EL (cell line): ENCODE measurements at regions not wholly inside any gene's neighbourhood (a gene's known extent, or its start where the extent isn't known, plus 50 kb on each side); places are given as distances from the start of the nearest gene placed in this dataset.
"Not testable (repeated sequence)": the region's sequence is repeated elsewhere in the genome, so short reads cannot be mapped to it uniquely, and the experiment has no call there.

Source experiments
- DNase-seq: peaks from one replicate; pipeline ENCODE4 v3.0.0-alpha.2; 2016

DNA sequence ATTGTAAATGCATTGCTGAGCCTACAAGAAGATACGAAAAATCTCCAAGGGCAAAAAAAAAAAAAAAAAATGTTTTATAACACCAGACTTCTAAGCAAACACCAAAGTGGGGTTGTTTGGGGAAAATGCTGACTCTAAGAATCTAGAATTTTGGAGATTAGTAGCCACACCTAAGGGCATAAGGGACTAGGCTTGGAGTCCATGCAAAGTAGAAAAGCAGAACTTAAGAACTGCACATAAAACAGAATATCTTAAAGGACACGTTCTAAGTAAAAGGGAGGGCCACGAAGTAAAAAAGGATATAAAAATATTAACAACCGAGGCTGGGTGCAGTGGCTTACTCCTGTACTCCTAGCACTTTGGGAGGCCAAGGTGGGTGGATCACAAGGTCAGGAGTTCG, 269.8 kb upstream of the AUTS2 start:
- DNase-seq, result no peak

- DNase-seq, result no peak
These were observed 263.6 kb upstream of the AUTS2 start for GRCh38 chr7:69334701-69335100.

GRCh38 chr7:69335331-69335730, 262.9 kb upstream of the AUTS2 start:
- no peak for DNase-seq

DNA sequence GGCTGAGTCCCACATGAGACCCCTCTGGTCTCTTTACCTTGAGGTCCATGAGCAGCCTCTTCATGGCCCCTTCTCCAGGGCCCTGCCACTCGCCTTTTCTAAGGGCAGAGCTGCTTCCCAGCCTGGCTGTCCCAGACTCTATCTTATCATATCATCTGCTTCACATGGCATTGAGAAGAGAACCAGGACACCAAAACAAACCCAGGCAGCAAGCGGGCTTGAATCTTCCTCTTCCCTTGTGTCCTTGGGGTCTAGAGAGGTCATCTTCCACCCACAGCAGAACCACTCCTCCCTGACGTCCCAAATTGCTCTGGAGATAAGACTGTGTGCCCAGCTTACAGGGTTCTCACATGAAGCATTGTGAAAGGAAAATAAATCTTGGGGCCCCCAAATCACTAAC, 261.3 kb upstream of the AUTS2 start:
- no peak for DNase-seq

GRCh38 chr7:69338144-69338543, 260.1 kb upstream of the AUTS2 start:
- DNase-seq, result no peak

GRCh38 chr7:69341288-69341687, 257.0 kb upstream of the AUTS2 start:
- DNase-seq, result no peak

GRCh38 chr7:69342154-69342884, 256.0 kb upstream of the AUTS2 start:
- DNase-seq, result no peak

DNA sequence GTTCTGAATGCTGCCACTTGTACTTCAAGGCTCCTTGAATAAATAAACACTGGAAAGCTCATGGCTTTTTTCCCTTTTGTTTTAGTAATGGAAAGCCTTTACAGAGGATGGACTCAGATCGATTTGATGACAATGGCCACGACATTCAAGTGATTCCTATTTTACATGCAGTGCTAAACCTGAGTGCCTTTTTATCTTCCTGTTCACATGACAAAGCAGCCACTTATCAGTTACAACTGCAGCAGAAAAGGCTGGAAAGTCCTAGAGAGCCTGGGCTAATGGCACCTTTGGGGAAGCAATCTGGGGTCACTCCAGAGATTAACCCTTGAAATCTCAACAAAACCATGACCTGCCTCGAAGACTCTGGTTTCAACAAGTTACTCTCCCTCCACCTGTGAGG, 249.0 kb upstream of the AUTS2 start:
- no peak for DNase-seq

- DNase-seq, result no peak
These were observed 240.0 kb upstream of the AUTS2 start for GRCh38 chr7:69358163-69358821.

DNA sequence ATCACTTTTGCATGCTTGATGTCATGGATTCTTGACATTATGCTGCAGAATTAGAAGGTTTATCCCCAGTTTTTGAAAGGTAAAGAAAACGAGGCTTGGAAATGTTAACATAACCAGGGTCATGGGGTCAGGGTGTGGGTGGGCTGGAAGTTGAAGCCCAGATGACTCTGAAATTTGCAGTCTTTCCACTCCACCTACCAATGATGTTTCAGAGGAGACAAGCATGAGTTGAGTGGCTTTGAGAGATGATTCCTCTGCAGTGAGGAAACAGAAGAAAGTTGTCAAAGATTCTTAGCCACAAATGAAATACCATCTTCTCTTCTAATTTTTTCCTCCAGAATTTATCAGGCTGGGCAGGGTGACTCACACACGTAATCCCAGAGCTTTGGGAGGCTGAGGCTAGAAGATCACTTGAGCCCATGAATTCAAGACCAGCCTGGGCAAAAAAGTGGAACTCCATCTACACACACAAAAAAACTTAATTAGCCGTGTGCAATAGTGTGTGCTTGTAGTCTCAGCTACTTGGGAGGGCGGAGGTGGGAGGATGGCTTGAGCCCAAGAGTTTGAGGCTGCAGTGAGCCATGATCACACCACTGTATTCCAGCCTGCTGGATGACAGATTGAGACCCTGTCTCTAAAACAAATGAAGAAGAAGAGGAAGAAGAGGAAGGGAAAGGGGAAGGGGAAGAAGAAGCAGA, 239.1 kb upstream of the AUTS2 start:
- no peak for DNase-seq

DNA sequence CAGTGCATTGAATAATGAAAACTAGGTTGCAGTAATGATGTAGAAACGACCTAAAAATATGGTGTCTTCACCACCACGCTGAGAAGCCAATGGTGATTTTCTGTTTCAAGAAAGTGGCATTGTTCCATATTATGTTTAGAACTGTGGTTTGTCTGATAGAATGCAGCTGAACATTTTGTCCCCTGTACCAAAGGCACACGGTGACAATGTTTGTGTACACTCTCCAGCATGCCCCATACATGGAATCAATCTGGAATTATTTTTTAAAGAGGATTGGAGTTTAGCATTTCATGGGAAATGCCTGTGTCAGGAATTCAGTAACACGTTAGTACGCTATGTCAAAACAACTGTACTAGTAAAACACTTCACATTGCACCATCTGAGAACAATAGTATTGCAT, 237.4 kb upstream of the AUTS2 start:
- no peak for DNase-seq

DNA sequence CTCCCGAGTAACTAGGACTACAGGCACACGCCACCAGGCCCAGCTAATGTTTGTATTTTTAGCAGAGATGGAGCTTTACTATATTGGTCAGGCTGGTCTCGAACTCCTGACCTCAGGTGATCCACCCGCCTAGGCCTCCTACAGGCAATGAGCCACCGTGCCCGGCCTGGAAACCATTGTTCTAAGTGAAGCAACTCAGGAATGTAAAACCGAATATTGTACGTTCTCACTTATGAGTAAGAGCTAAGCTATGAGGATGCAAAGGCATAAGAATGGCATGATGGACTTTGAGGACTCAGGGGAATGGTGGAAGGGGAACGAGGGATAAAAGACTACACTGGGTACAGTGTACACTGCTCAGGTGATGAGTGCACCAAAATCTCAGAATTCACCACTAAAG, 235.1 kb upstream of the AUTS2 start:
- no peak for DNase-seq

GRCh38 chr7:69364813-69365643, 233.2 kb upstream of the AUTS2 start:
- DNase-seq, result no peak

DNA sequence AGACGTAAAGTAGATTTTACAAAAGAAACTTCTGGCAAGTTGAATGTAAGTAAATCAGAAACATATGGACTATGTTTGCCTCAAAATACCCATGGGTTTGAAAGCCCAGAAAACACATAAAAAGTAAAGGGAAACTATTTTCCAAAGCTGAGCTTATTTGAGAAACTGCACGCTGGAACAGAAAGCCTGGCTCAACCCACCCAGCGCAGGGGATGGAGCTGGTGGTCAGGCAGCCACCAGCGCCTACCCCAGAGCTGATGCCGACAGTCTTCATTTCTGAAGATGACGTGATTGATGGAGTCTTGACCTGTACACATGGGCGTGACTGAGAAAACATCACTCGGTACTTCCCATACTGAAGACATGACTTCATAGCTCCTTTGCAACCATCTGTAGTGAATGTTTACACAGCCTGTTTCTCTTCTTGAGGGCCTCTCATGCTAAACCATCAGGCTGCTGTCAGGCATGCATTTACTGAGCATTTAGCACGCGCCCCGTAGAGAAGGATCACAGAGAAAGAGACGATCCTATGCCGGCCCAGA, 232.6 kb upstream of the AUTS2 start:
- no peak for DNase-seq

- no peak for DNase-seq
These were observed 230.5 kb upstream of the AUTS2 start for GRCh38 chr7:69367780-69368179.

DNA sequence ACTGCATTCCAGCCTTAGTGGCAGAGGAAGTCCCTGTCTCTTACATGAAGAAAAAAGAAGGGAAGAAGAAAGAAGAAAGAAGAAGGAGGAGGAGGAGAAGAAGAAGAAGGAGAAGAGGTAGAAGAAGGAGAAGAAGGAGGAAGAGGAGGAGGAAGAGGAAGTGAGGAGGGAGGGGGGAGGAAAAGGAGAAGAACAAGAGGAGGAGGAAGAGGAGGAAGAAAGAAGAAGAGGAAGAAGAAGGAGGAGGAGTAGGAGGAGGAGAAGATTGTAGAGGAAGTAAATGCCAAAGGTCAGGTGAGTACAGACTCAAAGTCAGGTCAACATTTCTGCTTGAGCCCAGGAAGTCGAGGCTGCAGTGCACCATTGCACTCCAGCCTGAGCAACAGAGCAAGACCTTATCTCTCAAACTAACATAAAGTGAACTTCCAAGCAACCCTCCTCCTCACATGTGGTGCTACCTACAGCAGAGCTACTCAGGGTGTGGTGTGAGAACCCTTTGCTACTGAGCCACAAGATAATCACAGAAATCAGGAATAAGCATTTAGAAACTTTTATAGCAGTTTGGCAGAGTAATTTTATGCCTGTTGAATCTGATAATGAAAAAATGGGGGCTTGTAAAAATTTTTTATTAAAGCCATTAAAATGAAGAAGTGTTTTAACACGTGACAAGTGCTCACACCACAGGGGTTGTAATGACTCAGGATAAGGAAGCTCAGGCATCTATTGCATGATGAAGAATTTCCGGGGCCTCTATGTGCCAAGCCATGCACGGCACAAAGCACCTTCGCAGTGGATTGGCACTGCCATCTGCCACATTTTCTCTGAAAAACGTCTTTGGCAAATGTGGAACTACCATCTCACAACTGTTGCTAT, 224.9 kb upstream of the AUTS2 start:
- no peak for DNase-seq

GRCh38 chr7:69374044-69374425, 224.2 kb upstream of the AUTS2 start:
- no peak for DNase-seq

- DNase-seq, result no peak
These were observed 221.1 kb upstream of the AUTS2 start for GRCh38 chr7:69377191-69377590.

DNA sequence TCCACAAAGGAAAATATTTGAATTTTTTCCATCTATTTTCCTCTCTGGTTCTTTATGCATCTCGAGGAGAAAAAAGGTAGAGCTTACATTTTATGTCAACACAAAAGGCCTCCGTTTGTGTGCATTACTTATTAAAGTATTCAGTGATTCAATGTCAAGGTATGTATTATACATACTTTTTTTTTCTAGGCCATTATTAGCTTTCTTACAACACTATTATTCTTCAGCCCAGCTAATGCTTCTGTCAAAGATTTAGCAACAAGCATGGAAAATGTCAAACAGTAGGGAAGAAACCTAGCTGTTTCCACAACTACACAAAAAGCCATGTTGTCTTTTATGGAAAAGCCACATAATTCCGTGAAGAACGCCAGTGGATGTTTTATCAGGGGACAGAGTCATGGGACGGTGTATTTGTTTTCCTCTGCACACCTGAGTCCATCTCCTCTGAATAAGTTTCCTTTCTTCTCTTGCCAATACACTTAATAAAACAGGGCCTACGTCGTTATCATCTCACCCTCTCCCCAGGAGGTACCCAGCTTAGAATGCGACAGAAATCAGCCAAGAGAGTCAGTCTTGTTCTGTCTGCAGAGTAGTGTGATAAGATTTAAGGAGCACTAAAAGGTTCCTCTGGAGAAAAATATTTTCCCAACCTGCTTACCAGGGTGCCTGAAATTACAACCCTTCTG, 209.7 kb upstream of the AUTS2 start:
- DNase-seq, result no peak

GRCh38 chr7:69389216-69389615, 209.1 kb upstream of the AUTS2 start:
- DNase-seq, result no peak

DNA sequence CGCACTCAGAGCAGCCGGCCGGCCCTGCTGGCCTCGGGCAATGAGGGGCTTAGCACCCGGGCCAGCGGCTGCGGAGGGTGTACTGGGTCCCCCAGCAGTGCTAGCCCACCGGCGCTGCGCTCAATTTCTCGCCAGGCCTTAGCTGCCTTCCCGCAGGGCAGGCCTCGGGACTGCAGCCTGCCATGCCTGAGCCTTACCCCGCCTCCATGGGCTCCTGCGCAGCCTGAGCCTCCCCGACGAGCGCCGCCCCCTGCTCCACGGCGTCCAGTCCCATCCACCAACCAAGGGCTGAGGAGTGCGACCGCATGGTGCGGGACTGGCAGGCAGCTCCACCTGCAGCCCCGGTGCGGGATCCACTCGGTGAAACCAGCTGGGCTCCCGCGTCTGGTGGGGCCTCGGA, 204.4 kb upstream of the AUTS2 start:
- DNase-seq, result not testable (repeated sequence)
